HG03139 (cell line): ENCODE measurements at regions not wholly inside any gene's neighbourhood (a gene's known extent, or its start where the extent isn't known, plus 50 kb on each side); places are given as distances from the start of the nearest gene placed in this dataset.

ENCODE experiments used
- ATAC-seq: cut with Tn5 transposase; IDR thresholded peaks from one replicate; pipeline ENCODE4 v1.9.1; 2021; ENCODE audit not compliant: unreplicated experiment

DNA sequence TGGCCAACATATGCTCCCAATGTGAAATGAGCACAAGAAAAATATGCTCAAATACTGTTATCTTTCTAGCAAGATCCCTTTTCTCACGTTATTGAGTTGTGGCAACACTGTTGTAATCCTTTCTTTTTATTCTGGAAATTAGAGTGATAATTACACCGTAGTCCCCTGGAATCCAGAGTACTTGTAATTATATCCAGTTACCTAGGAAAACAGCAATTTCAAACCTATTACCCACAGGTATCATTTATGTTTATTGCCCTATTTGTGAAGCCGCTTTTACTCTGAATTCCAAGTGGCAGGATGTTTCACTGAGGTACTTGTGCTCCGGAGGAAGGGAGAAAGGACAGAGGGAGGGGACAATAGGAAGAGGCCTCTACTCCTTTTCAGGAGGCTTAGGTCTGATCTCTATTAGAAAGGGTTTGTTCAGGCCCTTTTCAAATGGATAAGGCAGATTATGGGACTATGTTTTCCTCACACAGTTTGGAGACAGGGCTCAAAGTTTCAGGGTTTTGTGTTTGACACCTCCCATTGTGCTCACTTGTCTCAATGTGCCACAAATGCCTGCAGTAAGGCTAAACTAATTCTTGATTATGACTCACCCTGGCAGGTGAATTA lies 646.6 kb downstream of the TUSC7 start:
- no peak for ATAC-seq

DNA sequence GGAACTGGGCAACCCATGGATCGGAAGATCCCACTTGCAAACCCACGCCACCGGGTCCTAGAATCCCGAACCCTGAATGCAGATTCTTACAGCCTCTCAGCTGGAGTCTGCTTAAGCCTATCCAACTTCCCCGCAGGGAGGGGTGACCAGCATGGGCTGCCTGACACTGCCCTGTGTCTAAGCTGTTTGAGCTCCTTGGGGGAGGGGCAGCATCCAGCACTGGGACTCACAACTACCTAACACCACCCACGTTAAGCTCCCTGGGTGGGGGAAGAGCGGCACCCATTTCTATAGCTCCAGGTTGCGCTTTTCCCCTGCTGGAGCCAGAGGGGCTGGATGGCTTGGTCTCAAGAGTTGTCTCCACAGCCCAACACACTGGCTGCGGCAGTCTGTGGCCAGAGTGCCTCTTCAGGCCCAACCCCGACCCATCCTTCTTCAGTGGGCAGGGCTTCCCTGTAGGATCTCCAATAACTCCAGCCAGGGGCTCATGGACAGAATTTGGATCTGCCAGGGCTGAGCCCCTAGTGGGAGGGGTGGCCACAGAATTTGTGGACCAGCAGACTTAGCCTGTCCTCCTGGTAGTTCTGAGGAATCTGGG lies 649.2 kb downstream of the TUSC7 start:
- ATAC-seq: no peak

DNA sequence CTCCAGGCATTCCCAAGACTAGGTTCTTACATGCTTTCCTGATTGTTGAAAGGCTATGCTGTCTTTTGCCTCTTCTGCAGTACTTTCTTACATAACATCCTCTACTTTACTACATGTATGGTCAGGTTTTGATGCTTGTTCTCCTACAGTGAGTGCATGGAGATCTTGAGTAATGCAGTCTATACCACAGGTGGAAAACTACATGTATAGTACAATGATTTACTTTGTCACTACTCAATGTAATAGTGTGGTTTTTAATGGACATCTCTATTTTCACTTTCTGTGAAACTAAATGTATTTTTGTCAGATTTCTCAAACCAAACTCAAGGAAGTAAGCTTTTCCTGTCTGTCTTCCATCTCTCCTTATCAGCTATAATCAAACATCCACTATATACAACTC lies 657.0 kb downstream of the TUSC7 start:
- ATAC-seq: peak; percentile 58

DNA sequence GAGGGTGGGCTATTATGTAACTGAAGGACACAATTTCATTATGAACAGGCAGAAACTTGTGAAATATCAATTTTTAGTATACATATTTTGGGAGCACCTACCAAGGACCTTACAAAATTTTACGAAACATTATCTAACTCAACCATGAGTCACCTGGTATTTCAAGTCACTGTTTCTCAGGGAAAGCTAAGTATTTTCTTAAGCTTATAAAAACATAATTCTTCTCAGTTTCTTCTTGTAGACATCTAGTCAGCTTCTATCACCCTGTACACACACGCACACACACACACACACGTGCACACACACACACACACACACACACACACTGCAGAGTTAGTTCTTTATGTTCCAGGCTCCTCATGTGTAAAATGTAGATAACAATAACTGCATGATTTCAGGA lies 658.3 kb downstream of the TUSC7 start:
- ATAC-seq: no peak

DNA sequence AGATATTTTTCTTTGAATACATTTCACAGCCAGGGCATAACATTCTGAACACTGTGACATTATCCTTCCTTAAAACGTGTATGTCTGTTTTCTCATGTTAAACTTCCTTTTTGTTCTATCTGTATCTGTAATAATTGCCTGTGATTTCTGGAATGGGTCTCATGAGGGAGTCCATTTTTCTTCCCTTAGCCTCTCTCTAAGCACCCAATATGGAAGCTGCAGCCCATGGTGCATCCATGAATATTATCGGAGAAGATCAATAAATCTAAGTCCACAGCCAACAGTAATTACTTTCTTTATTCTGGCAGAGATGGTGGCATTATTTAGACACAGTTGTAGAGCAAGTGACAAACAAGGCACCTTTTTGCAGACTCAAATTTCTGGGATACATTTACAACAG lies 671.1 kb downstream of the TUSC7 start:
- ATAC-seq: no peak

DNA sequence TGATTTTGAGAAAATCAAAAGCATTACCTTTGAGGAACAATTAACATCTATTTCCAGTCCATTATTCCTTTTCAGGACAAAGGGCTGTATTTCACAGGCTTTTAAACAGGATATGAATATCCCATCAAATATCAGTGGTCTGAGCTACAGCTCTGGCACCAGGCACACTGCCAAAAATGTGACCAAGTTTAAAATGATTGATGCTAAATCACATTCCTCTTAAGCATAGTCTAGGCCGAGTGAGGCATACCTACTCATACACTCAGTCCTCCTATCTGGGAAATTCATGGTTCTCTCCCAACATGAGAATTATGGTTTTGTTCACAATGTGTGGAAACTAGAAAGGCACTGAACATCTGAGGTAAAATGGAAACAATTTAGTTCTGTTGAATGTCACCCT lies 683.5 kb downstream of the TUSC7 start:
- no peak for ATAC-seq

DNA sequence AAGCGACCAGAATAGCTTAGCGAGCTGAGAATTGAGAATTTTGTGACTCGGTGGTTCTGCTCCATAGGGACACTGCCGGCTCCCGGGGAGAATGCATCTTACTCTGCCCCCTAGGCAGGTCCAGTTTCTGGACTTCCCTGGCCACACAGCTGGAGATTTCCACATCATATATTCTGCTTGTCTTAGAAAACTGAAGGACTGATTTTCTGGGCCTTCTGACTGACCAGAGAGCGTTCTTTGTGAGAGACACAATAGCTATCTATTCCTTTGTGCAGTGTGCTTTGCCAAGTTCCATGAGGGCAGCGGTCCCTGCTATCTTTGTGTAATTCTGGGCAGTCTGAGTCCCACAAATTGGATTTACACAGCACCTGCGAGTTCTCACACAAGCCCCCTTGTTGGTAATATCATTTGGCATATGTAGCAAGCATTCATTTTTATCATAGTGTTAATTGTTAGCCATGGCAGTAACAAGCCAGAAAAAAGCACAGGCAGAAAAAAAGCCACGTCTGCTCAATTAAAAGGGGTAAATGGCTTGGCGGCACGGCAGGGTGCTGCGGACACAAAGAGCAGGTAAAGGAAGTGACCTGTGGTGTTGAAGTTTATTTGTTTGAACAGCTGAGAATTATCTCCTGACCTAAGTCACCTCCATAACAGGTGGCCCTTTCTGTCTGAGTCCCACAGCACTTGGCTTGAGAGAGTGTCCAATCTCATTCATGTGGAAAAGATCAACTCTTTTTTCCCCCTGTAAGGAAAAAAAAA lies 688.7 kb downstream of the TUSC7 start:
- ATAC-seq: no peak

DNA sequence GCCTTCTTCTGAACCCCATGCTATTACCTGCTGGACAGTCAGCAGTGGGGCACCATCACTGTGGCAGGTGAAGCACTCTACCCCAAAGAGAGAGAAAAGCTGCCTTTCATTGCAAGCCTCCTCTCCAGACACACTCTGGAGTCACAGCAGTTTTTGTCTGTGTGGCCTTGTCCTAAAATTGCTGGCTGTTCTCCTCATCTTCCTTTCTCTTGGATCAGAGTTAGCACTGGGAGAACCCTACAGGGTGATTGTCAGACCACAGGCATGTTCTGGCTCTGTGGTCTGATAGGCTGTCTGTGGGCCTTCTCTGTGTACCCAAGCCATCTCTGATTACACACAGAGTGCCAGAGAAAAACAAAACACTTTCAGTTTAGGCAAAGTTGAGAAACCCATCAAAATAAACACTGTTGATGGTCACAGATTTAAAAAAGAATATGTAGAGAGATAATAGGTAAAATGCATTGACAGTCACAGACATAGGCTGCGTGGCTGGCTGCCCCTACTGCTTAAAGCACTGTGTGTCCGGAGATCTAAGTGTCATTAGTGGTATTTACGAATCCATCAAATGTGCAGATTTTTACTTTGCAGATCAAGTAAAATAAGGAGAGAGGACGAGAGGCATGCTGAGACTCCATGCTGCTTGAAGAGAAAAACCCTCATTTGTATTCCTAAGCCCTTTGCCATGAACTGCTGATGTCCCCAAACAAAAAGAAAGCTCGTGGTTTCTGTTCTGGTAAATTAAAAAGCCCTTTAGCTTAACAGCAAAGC lies 689.9 kb downstream of the TUSC7 start:
- ATAC-seq: no peak

DNA sequence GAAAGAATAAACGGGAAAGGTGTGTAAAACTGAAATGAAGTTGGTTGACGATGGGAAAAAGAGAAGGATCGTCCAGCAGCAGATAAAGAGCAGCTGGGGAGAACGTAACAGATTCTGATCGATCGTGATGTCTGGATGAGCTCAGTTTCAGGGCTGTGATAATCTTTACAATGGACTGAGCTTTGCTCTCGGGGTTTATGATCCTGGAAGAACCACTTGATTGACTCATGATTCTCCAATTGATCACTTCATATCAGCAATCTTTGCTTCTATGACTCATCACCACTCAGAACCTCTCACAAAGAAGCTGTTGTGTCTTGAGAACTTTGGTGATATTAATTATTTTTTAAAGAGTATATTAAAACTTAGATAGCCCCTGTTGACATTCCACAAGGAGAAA lies 690.7 kb downstream of the TUSC7 start:
- ATAC-seq: no peak

DNA sequence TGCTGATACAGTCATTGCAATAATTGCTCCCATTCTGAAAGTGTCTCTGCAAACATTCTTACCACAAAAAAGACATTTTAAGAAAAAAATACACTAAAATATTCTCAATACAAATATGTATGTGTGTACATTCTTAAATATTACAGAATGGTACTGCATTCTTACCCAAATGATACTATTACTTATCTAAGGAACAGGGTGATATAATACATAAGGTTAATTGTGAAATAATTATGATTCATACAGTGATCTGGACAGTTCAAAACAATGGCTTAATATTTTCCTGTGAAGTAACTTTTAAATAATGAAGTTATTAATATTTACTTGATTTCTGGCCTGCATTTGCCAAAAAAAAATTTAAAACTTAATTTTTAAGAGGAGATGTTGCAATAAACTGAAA lies 694.6 kb downstream of the TUSC7 start:
- ATAC-seq: no peak

DNA sequence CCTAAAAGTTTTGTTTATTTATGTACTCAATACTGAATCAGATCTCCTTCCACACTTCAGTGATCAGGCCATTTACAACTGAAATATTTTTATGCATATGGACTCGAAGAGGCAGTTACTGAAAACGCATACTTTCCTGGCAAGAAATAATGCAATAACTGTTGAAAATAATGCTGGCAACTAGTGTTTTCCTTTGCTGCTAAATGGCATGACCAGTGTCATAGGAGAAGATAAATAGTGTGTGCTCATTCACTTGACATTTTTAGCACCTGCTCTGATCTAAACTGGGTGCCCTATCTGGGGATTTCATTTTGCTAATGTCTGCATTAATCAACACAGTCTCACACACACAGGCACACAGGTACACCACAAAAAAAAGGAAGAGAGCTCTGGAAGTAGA lies 695.2 kb downstream of the TUSC7 start:
- no peak for ATAC-seq

DNA sequence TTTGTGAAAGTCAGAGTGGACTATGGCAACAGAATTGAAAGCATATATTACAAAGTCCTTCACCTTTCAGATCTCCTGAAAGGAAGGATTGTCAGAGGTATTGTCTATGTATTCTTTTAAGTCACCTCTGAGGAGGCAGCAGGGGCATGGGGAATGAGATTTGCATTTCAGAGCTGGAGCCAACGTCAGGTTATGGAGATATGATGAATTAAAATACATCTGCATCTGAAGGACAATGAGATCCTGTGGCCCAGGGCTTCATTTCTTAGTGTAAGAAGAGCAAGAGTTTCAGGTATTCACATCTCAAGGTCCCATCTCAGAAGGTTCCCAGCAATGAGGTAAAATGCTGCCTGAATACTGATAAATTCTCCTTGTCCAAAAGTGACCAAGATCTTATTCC lies 695.8 kb downstream of the TUSC7 start:
- ATAC-seq: no peak

DNA sequence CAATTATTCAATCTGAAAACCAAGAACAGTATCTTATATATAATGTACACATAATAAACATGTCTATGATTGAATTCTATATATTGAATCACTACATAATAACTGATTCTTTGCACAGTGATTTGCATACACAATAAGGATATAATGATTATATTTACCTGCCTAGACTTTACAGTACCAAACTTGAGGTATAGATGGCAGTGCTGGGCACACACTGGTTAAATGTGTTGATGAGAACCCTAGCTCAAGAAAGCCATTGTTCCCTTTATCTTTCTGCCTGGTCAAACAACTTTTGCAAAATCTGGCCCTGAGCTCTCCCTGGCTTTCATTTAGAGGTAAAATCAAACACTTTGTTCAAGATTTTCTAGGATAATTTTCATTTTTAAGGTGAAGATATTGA lies 697.7 kb downstream of the TUSC7 start:
- no peak for ATAC-seq

DNA sequence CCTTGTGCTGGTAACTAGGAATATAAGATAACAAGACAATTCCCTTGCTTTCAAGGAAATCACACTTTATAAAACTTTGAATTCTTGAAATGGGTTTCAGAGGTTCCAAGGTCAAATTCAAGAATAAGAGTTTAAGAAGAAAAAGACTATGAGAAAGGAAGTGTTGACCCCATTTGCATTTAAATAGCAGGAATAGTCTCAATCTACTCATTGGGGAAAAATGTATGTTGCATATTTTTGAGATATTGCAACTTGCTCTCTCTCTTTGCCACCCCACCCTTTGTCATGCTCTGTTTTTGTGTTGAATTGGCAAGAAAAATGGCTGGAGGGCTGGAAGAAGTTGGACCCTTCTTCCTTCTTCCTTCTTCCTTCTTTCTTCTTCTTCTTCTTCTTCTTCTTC lies 699.2 kb downstream of the TUSC7 start:
- no peak for ATAC-seq

DNA sequence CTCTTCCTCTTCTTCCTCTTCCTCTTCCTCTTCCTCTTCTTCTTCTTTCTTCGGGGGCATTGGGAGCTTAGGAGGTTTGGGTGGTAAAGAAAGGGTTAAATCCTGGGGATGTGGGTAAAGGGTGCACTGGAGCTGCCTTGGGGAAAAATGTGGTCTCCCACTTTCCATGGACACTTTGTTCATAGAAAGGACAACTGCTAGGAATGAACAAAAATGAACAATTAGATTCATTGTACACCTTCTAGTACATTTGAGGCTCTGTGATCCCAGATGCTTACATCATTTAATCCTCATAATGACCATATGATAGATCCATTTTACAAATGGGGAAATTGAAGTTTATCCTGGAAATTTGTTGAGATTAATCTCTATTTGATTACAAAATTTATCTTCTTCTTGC lies 699.7 kb downstream of the TUSC7 start:
- no peak for ATAC-seq

DNA sequence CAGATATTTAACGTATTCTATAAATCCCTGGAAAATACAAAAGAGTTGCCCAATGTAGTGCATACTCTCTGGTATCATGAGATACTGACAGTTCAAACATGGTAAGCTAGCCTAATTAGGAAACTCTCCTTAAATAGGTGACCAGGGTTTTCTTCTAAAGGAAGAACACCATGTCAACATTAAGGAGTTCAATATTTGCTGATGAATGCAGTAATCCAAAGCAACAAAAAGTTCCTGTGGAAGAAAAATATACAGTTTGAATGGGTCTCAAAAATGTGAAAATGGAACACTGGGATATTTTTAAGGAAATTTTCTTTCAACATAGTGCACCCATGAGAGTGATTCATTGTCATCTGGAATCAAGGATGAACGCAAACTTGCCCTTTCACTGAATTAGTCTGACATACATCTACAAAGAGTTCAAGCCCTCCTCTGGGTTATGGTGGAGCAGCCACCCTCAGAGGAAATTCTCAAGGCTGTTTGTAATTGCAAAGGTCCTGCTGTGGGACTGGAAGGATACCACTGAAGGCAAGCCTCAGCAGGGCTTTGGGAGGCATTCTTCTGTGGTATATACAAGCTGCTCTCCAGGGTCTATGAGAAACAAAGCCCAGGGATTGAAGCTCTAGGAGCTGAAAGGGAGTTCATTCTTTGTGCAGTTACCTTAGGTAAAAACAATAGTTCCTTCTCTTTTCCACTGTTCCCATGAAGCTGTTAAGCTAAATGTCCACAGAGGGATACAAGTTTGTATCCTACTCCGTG lies 700.3 kb downstream of the TUSC7 start:
- no peak for ATAC-seq

DNA sequence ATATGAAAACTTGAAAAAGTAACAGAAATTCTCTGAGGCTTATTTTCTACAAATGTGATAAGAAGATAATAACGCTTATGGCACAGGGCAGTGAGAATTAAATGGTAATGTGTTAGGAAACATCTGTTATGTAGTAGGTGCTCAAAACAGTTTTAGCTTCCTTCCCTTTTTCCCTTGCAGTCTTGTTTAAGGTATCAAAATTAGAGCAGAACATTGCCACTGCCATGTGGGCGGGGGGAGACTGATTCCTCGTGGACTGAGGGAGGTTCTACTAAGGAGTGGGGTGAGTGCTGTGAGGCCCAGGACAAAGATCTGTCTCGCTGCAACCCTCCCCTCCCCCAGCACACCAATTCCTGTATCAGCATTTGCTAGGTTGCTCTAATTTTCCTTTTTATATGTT lies 702.4 kb downstream of the TUSC7 start:
- no peak for ATAC-seq

DNA sequence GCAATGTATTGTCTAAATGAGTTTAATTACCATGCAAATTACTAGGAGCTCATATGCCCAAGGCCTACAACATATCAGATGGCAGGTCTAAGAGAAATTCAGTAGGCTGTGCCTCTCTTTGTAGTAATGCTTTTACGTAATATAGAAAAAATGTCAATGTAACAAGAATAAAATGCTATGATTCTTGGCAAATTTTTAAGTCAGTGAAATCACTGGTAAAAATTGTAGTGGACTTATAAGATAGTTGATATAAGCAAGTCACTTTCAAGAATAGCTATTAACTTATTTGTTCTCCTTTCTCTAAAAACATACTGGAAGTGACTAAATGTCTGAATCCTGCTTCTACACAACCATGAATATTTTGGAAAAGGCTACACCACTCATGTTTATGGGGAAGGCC lies 707.8 kb downstream of the TUSC7 start:
- no peak for ATAC-seq

DNA sequence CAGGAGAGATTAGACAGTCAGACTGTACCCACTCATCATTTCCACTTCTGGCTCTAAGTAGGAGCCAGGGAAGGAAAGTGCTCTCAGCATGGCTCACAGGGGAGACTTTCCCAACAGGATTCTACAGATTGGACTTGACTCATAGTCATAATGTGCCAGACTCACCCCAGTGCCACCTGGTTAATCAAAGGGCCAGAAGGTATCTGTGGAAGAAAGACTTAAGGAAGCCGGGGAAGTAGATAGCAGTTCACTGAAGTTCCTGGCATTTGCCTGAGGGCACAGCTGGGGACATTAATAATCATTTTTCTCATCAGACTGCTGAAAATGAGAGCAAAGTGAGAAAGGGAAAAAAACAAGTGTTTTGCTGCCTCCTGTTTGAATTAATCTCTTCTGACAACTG lies 717.5 kb downstream of the TUSC7 start:
- ATAC-seq: no peak

DNA sequence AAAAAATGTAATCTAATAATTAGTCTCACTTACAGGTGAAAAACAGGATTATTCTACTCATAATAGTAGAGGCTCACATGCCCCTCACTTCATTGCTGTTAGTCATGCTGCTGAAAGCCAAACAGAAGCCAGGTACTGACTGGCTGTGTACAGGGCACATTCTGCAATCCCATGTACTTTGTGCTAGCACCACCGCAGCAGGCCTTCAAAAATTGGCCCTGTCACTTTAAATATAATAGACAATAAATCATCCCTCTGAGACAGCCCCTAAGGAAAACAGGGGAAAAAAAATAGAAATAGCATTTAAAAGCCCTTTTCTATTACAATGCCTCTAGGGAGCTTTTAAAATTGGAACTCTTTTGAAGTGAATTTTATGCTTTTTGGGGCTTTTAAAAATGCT lies 723.8 kb downstream of the TUSC7 start:
- ATAC-seq: no peak
